Activated CD8-positive, alpha-beta T cell treated with anti-CD3 and anti-CD28 coated beads for 36 hours (primary cell): ENCODE measurements at regions not wholly inside any gene's neighbourhood (a gene's known extent, or its start where the extent isn't known, plus 50 kb on each side); places are given as distances from the start of the nearest gene placed in this dataset.
"Not testable (repeated sequence)": the region's sequence is repeated elsewhere in the genome, so short reads cannot be mapped to it uniquely, and the experiment has no call there.

Experiments
- ATAC-seq: fragments of 200-7000 bp; cut with Tn5 transposase; one replicate; pipeline ENCODE4 v1.10.0; 2021; ENCODE audit warnings: mild to moderate bottlenecking, moderate library complexity
- CTCF ChIA-PET: fragments of 350-600 bp; sonication (Branson Sonifier 250); formaldehyde crosslinking; loops from one replicate; lab custom pipeline; 2021; ENCODE audit warnings: antibody characterized with exemption; lab: Charles Lee
- POLR2A ChIA-PET: fragments of 350-600 bp; sonication (Branson Sonifier 250); formaldehyde crosslinking; loops from one replicate; lab custom pipeline; 2021; ENCODE audit warnings: antibody characterized with exemption; lab: Charles Lee
- DNase-seq: peaks from one replicate; pipeline ENCODE4 v3.0.0-alpha.2; 2020
- H3K27ac Mint-ChIP-seq: one replicate; pipeline ENCODE4 v1.8.0; 2021; ENCODE audit warnings: mild to moderate bottlenecking, mixed read lengths
- H3K27me3 Mint-ChIP-seq: one replicate; pipeline ENCODE4 v1.8.0; 2021; ENCODE audit warnings: mixed read lengths
- H3K36me3 Mint-ChIP-seq: one replicate; pipeline ENCODE4 v1.8.0; 2021; ENCODE audit warnings: low read depth, mixed read lengths
- H3K4me1 Mint-ChIP-seq: one replicate; pipeline ENCODE4 v1.8.0; 2021; ENCODE audit warnings: low read depth, mixed read lengths
- H3K4me3 Mint-ChIP-seq: one replicate; pipeline ENCODE4 v1.8.0; 2021; ENCODE audit warnings: mild to moderate bottlenecking, moderate library complexity, mixed read lengths
- H3K9me3 Mint-ChIP-seq: one replicate; pipeline ENCODE4 v1.8.0; 2021; ENCODE audit warnings: mixed read lengths
- CTCF ChIP-seq: fragments of 200-600 bp; IDR thresholded peaks from one replicate; pipeline ENCODE4 v1.8.0; 2022; ENCODE audit warnings: antibody characterized with exemption, mild to moderate bottlenecking
- intact Hi-C: fragments of 100-400 bp; cut with micrococcal nuclease; formaldehyde crosslinking; loops from one replicate; pipeline ENCODE4 v1.10.0; 2022

GRCh38 chr11:55431541-55431940 lies 63.8 kb downstream of the OR4A15 start:
- ATAC-seq, H3K36me3 Mint-ChIP-seq, H3K27me3 Mint-ChIP-seq, H3K4me3 Mint-ChIP-seq, DNase-seq, intact Hi-C loops, POLR2A ChIA-PET, H3K27ac Mint-ChIP-seq, CTCF ChIA-PET, H3K4me1 Mint-ChIP-seq: not testable (repeated sequence)
- H3K9me3 Mint-ChIP-seq: peaks cover 29% of the 10 kb centered on the region

GRCh38 chr11:55457641-55458040 lies 89.9 kb downstream of the OR4A15 start:
- Mint-ChIP-seq H3K27me3 (no peaks in the 10 kb centered on the region), H3K27ac (no peak overlapping the region), H3K4me3 (no peak overlapping the region), H3K4me1 (no peaks in the 10 kb centered on the region), H3K36me3 (no peaks in the 10 kb centered on the region), H3K9me3 (peaks cover 13% of the 10 kb centered on the region)
- no peak for TF ChIP-seq CTCF
- intact Hi-C loops: loop anchor here (10.0 kb wide), 1 partner anchor 233 kb away; no protein-coding TSS in a partner anchor
- ChIA-PET POLR2A (no interaction called here), CTCF (no interaction called here)
- ATAC-seq: no peak
- no peak for DNase-seq

- H3K27me3 Mint-ChIP-seq, H3K4me1 Mint-ChIP-seq, POLR2A ChIA-PET, H3K36me3 Mint-ChIP-seq, CTCF ChIA-PET, ATAC-seq, H3K4me3 Mint-ChIP-seq, H3K27ac Mint-ChIP-seq, DNase-seq: not testable (repeated sequence)
- intact Hi-C loops: loop anchor here (10.0 kb wide), 1 partner anchor 235 kb away; no protein-coding TSS in a partner anchor
- peaks cover 13% of the 10 kb centered on the region for H3K9me3 Mint-ChIP-seq
These were observed 92.1 kb downstream of the OR4A15 start for GRCh38 chr11:55459871-55460270.

- ATAC-seq: no peak
- Mint-ChIP-seq H3K36me3 (no peaks in the 10 kb centered on the region), H3K27me3 (no peaks in the 10 kb centered on the region), H3K4me1 (no peaks in the 10 kb centered on the region), H3K4me3 (no peak overlapping the region), H3K27ac (no peak overlapping the region), H3K9me3 (peaks cover 14% of the 10 kb centered on the region)
- intact Hi-C loops: no loop called here
- CTCF ChIA-PET: no interaction called here
- POLR2A ChIA-PET: no interaction called here
- no peak for DNase-seq
- no peak for TF ChIP-seq CTCF
These were observed 79.9 kb upstream of the OR4C15 start for GRCh38 chr11:55474321-55474720.

GRCh38 chr11:55481416-55481815 lies 72.9 kb upstream of the OR4C15 start:
- no peaks in the 10 kb centered on the region for H3K4me1 Mint-ChIP-seq
- intact Hi-C loops: no loop called here
- DNase-seq (no peak), ATAC-seq (no peak)
- TF ChIP-seq CTCF: no peak
- H3K27me3 Mint-ChIP-seq: no peaks in the 10 kb centered on the region
- no peak overlapping the region for H3K27ac Mint-ChIP-seq
- ChIA-PET POLR2A (no interaction called here), CTCF (no interaction called here)
- H3K36me3 Mint-ChIP-seq: no peaks in the 10 kb centered on the region
- peaks cover 22% of the 10 kb centered on the region for H3K9me3 Mint-ChIP-seq
- H3K4me3 Mint-ChIP-seq: no peak overlapping the region

GRCh38 chr11:55497068-55497467 lies 57.2 kb upstream of the OR4C15 start:
- Mint-ChIP-seq H3K27me3 (no peaks in the 10 kb centered on the region), H3K9me3 (peaks cover 29% of the 10 kb centered on the region), H3K4me3 (no peak overlapping the region), H3K36me3 (no peaks in the 10 kb centered on the region), H3K27ac (no peak overlapping the region), H3K4me1 (no peaks in the 10 kb centered on the region)
- POLR2A ChIA-PET: no interaction called here
- ATAC-seq (no peak), DNase-seq (no peak)
- no peak for TF ChIP-seq CTCF
- intact Hi-C loops: no loop called here
- CTCF ChIA-PET: no interaction called here
